ENCODE measurements at regions not wholly inside any gene's neighbourhood (a gene's known extent, or its start where the extent isn't known, plus 50 kb on each side); places are given as distances from the start of the nearest gene placed in this dataset.

DNA sequence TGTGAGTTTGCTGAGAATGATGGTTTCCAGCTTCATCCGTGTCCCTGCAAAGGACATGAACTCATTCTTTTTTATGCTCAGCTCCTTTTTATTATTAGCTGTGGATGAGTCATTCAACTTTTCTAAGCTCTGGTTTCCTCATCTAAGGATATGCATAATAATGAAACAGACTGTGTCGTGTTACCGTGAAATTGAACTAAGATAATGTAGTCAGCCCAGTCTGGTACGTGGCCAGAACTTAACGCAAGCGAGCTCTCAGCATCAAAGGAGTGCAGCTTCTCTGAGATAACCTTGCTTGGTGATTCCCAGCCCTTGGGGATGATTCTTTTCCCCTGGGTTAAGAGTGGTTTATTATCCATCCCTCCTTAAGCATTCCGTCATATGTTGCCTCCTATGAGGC is 454.3 kb upstream of the EEF2KMT start:
- TF ChIP-seq POLR2AphosphoS5 (IDR thresholded peaks at IDR 0.05; ENCODE audit: low read depth, low read length) (no peak), TAF1 (IDR thresholded peaks at IDR 0.05; ENCODE audit: borderline replicate concordance, insufficient read depth, low read length) (no peak), SIN3A (IDR thresholded peaks at IDR 0.05; ENCODE audit: borderline replicate concordance, insufficient read depth, low read length) (no peak), FOXP2 (optimal IDR thresholded peaks at IDR 0.05; ENCODE audit: borderline replicate concordance, extremely low read depth, extremely low read length, insufficient read depth) (no peak)
- TF ChIP-seq, protein P1, sequence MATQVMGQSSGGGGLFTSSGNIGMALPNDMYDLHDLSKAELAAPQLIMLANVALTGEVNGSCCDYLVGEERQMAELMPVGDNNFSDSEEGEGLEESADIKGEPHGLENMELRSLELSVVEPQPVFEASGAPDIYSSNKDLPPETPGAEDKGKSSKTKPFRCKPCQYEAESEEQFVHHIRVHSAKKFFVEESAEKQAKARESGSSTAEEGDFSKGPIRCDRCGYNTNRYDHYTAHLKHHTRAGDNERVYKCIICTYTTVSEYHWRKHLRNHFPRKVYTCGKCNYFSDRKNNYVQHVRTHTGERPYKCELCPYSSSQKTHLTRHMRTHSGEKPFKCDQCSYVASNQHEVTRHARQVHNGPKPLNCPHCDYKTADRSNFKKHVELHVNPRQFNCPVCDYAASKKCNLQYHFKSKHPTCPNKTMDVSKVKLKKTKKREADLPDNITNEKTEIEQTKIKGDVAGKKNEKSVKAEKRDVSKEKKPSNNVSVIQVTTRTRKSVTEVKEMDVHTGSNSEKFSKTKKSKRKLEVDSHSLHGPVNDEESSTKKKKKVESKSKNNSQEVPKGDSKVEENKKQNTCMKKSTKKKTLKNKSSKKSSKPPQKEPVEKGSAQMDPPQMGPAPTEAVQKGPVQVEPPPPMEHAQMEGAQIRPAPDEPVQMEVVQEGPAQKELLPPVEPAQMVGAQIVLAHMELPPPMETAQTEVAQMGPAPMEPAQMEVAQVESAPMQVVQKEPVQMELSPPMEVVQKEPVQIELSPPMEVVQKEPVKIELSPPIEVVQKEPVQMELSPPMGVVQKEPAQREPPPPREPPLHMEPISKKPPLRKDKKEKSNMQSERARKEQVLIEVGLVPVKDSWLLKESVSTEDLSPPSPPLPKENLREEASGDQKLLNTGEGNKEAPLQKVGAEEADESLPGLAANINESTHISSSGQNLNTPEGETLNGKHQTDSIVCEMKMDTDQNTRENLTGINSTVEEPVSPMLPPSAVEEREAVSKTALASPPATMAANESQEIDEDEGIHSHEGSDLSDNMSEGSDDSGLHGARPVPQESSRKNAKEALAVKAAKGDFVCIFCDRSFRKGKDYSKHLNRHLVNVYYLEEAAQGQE (IDR thresholded peaks at IDR 0.05; ENCODE audit: insufficient read depth in 1 of 2, low read depth in 2 of 2, low read length in 2 of 2) = no peak
